ENCODE measurements at regions not wholly inside any gene's neighbourhood (a gene's known extent, or its start where the extent isn't known, plus 50 kb on each side); places are given as distances from the start of the nearest gene placed in this dataset.

- no peak overlapping the region for H3K4me3 ChIP-seq (ENCODE audit: low read depth, low read length)
- TF ChIP-seq, protein P1, sequence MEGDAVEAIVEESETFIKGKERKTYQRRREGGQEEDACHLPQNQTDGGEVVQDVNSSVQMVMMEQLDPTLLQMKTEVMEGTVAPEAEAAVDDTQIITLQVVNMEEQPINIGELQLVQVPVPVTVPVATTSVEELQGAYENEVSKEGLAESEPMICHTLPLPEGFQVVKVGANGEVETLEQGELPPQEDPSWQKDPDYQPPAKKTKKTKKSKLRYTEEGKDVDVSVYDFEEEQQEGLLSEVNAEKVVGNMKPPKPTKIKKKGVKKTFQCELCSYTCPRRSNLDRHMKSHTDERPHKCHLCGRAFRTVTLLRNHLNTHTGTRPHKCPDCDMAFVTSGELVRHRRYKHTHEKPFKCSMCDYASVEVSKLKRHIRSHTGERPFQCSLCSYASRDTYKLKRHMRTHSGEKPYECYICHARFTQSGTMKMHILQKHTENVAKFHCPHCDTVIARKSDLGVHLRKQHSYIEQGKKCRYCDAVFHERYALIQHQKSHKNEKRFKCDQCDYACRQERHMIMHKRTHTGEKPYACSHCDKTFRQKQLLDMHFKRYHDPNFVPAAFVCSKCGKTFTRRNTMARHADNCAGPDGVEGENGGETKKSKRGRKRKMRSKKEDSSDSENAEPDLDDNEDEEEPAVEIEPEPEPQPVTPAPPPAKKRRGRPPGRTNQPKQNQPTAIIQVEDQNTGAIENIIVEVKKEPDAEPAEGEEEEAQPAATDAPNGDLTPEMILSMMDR (IDR thresholded peaks at IDR 0.05; ENCODE audit: low read depth, low read length) = no peak
- in situ Hi-C loops (cut with HindIII; ENCODE audit: low sequenced_read_pairs) = no loop called here
- DNase-seq (ENCODE audit: low read depth, low spot score) = no peak
Observed at GRCh38 chr5:2895196-2895595, 143.7 kb upstream of the IRX2 start.

GRCh38 chr5:2894736-2895135 lies 143.3 kb upstream of the IRX2 start:
- TF ChIP-seq, protein P1 (IDR thresholded peaks at IDR 0.05; ENCODE audit: low read depth, low read length) = no peak
- no peak overlapping the region for H3K4me3 ChIP-seq (ENCODE audit: low read depth, low read length)
- in situ Hi-C loops (cut with HindIII; ENCODE audit: low sequenced_read_pairs) = no loop called here
- DNase-seq (ENCODE audit: low read depth, low spot score) = no peak

- no peak for DNase-seq (ENCODE audit: low read depth, low spot score)
- in situ Hi-C loops (cut with HindIII; ENCODE audit: low sequenced_read_pairs) = no loop called here
- TF ChIP-seq, protein P1 (IDR thresholded peaks at IDR 0.05; ENCODE audit: low read depth, low read length) = no peak
- H3K4me3 ChIP-seq (ENCODE audit: low read depth, low read length) = no peak overlapping the region
Observed at GRCh38 chr5:2894316-2894715, 142.8 kb upstream of the IRX2 start.

DNA sequence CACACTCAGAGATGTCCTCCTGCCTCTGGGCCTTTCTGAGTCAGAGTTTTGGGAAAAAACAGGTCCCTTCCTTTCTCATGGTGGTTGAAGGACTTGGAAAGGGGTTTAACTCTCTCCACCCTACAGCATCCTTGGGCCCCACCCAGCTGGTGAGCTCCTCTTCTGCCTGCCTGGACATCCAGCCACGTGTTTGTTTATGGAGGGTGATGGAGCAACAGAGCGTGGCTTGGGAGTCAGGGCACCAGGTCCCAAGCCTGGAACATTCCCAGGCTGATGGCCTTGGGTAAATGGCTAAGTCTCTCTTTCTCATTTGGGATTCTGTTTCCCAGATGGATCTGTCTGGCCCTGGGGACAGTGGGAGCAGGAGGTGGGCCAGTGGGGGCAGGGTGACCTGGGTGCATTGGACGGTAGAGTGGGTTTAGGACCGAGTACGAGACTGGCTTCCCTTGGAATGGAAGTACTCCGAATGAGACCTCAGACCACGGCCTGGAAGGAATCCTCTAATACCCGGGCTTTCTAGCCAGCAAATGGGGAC lies 141.1 kb upstream of the IRX2 start:
- no peak for DNase-seq (ENCODE audit: low read depth, low spot score)
- in situ Hi-C loops (cut with HindIII; ENCODE audit: low sequenced_read_pairs) = no loop called here
- TF ChIP-seq, protein P1 (IDR thresholded peaks at IDR 0.05; ENCODE audit: low read depth, low read length) = no peak
- H3K4me3 ChIP-seq (ENCODE audit: low read depth, low read length) = no peak overlapping the region

DNA sequence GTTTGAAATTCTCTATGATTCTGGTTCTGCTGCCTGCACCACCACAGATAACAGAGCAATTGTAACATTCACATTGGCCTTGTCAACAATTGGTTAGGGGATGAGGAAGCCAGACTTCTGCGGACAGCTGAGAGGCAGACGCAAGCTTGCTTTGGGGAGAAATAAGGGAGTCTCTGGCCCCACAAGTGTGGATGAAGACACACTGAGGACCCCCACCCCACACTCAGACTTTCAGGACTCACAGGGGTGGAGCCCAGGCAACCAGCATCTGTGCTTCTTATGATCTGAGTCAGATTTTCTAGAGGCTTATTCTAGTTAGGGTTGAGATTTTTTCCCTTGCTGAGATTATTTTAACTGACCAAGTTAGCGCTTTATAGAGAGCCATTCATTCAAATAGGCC lies 140.3 kb upstream of the IRX2 start:
- no peak for DNase-seq (ENCODE audit: low read depth, low spot score)
- in situ Hi-C loops (cut with HindIII; ENCODE audit: low sequenced_read_pairs) = no loop called here
- TF ChIP-seq, protein P1 (IDR thresholded peaks at IDR 0.05; ENCODE audit: low read depth, low read length) = no peak
- no peak overlapping the region for H3K4me3 ChIP-seq (ENCODE audit: low read depth, low read length)

DNA sequence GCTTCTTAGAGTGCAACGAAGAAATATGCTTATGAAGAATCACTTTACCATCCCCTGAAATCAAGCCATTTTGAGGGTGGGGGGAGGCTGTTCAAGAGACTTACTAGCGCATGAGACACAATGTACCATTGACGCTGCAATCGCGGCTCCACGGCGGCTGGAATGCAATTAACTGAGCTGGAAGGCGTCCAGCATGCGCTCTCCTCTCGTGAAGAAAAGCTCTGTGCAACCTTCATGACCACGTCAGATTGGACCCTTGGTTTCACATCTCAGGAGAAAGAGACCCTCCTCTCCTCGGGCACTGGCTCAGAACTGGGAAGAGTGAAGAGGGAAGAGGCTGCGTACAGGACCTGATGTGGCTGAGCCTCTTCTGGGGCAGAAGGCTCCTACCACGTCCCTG lies 138.5 kb upstream of the IRX2 start:
- TF ChIP-seq, protein P1 (IDR thresholded peaks at IDR 0.05; ENCODE audit: low read depth, low read length) = no peak
- in situ Hi-C loops (cut with HindIII; ENCODE audit: low sequenced_read_pairs) = no loop called here
- no peak overlapping the region for H3K4me3 ChIP-seq (ENCODE audit: low read depth, low read length)
- DNase-seq (ENCODE audit: low read depth, low spot score) = no peak

Measured in astrocyte of the spinal cord (primary cell).